BJ (cell line): ENCODE measurements at regions not wholly inside any gene's neighbourhood (a gene's known extent, or its start where the extent isn't known, plus 50 kb on each side); places are given as distances from the start of the nearest gene placed in this dataset.
"Not testable (repeated sequence)": the region's sequence is repeated elsewhere in the genome, so short reads cannot be mapped to it uniquely, and the experiment has no call there.

Experiments
- CTCF ChIA-PET: fragments of 350-600 bp; formaldehyde crosslinking; extraction: SDS; loops from one replicate; lab custom pipeline; 2021; ENCODE audit warnings: antibody characterized with exemption, inconsistent platforms; lab: Yijun Ruan, JAX
- POLR2A ChIA-PET: fragments of 300-600 bp; sonication (Branson Sonifier 250); formaldehyde crosslinking; extraction: SDS; loops from one replicate; lab custom pipeline; 2021; ENCODE audit warnings: antibody characterized with exemption; lab: Charles Lee
- DNase-seq: peaks from one replicate; pipeline ENCODE4 v3.0.0-alpha.2; 2011; ENCODE audit warnings: low read depth
- H3K27me3 ChIP-seq: 2 replicates; pipeline ENCODE4 v1.6.0; 2011; ENCODE audit warnings: low read length; ENCODE audit not compliant: control insufficient read depth, insufficient read depth
- H3K36me3 ChIP-seq: 2 replicates; pipeline ENCODE4 v1.5.1; 2011; ENCODE audit warnings: low read length; ENCODE audit not compliant: control insufficient read depth, insufficient read depth
- H3K4me3 ChIP-seq: 2 replicates; pipeline ENCODE4 v1.5.1; 2011; ENCODE audit warnings: low read depth, mild to moderate bottlenecking, control low read depth, low read length
- TF ChIP-seq, protein P1 (sequence below): IDR thresholded peaks from 2 replicates; pipeline ENCODE4 v1.5.1; 2011; ENCODE audit warnings: low read depth, mild to moderate bottlenecking, control low read depth, inconsistent platforms, low read length, moderate library complexity; ENCODE audit not compliant: insufficient read depth

GRCh38 chr6:135686784-135687301, 164.7 kb upstream of the PDE7B start:
- TF ChIP-seq, protein P1, sequence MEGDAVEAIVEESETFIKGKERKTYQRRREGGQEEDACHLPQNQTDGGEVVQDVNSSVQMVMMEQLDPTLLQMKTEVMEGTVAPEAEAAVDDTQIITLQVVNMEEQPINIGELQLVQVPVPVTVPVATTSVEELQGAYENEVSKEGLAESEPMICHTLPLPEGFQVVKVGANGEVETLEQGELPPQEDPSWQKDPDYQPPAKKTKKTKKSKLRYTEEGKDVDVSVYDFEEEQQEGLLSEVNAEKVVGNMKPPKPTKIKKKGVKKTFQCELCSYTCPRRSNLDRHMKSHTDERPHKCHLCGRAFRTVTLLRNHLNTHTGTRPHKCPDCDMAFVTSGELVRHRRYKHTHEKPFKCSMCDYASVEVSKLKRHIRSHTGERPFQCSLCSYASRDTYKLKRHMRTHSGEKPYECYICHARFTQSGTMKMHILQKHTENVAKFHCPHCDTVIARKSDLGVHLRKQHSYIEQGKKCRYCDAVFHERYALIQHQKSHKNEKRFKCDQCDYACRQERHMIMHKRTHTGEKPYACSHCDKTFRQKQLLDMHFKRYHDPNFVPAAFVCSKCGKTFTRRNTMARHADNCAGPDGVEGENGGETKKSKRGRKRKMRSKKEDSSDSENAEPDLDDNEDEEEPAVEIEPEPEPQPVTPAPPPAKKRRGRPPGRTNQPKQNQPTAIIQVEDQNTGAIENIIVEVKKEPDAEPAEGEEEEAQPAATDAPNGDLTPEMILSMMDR = no peak
- POLR2A ChIA-PET = no interaction called here
- Histone ChIP-seq H3K4me3 (no peak overlapping the region), H3K36me3 (no peaks in the 10 kb centered on the region), H3K27me3 (no peaks in the 10 kb centered on the region)
- no peak for DNase-seq
- CTCF ChIA-PET = no interaction called here

DNA sequence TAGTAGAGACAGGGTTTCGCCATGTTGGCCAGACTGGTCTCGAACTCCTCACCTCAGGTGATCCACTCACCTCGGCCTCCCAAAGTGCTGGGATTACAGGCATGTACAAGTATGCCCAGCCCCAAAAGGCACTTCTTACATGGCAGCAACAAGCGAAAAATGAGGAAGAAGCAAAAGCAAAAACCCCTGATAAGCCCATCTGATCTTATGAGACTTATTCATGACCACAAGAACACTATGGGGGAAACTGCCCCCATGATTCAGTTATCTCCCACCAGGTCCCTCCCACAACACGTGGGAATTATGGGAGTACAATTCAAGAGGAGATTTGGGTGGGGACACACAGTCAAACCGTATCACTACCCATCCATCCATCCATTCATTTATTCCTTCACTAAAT, 163.0 kb upstream of the PDE7B start:
- DNase-seq, H3K36me3 ChIP-seq, H3K4me3 ChIP-seq, CTCF ChIA-PET, POLR2A ChIA-PET, H3K27me3 ChIP-seq: not testable (repeated sequence)

GRCh38 chr6:135692426-135692825, 159.1 kb upstream of the PDE7B start:
- no peak for DNase-seq
- CTCF ChIA-PET = interaction anchor here (1.4 kb wide), 1 partner anchor 32 kb away, joined by 3 read pairs; no protein-coding TSS in a partner anchor
- POLR2A ChIA-PET = no interaction called here
- no peaks in the 10 kb centered on the region for H3K36me3 ChIP-seq
- TF ChIP-seq, protein P1 = no peak
- H3K4me3 ChIP-seq = no peak overlapping the region
- H3K27me3 ChIP-seq = no peaks in the 10 kb centered on the region

GRCh38 chr6:135693811-135694370, 157.6 kb upstream of the PDE7B start:
- TF ChIP-seq, protein P1 = no peak
- no peaks in the 10 kb centered on the region for H3K36me3 ChIP-seq
- ChIA-PET POLR2A (no interaction called here), CTCF (interaction anchor here (0.6 kb wide), 1 partner anchor 505 kb away, joined by 3 read pairs; no protein-coding TSS in a partner anchor)
- DNase-seq = no peak
- no peak overlapping the region for H3K4me3 ChIP-seq
- no peaks in the 10 kb centered on the region for H3K27me3 ChIP-seq

DNA sequence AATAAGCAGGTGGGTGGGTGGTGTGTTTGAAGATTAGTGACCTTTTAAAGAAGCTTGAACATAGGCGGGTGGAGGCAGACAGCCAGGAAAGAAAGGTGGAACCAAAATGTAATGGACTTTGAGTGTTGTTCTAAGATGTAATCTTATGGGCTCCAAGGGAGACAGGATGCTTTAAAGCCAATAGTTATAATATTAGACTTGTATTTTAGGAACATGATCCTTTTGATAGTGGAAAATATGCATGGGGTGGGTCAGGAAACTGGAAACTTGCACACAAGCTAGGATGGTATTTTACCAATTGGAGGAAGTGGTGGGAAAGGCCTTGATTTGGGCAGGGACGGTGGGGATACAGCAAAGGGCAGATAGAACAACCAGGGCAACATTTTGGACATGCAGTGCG, 151.8 kb upstream of the PDE7B start:
- Histone ChIP-seq H3K4me3 (no peak overlapping the region), H3K27me3 (no peaks in the 10 kb centered on the region), H3K36me3 (no peaks in the 10 kb centered on the region)
- POLR2A ChIA-PET = no interaction called here
- CTCF ChIA-PET = no interaction called here
- TF ChIP-seq, protein P1 = no peak
- DNase-seq = no peak

DNA sequence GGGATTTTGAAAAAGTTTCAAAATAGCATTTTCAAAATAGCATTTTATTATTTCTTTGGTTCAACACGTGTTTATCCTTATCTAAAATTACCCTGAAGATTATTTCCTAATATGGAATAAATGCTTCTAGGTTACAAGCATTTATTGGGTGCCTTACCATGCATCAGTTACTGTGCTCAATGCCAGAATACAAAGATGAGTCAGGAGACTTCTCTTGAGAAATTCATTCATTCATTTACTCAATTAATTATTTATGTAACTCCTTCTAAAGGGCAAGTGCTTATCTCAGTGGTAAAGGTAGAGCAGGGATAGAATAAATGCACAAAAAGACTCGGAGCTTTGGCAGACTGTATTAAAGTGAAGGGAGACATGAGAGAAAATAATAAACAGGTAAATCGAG, 150.1 kb upstream of the PDE7B start:
- H3K36me3 ChIP-seq = no peaks in the 10 kb centered on the region
- no peak overlapping the region for H3K4me3 ChIP-seq

More for the DNA sequence above, 150.1 kb upstream of the PDE7B start:
- DNase-seq = no peak
- CTCF ChIA-PET = no interaction called here
- TF ChIP-seq, protein P1 = no peak
- POLR2A ChIA-PET = no interaction called here
- no peaks in the 10 kb centered on the region for H3K27me3 ChIP-seq
